22Rv1 (cell line): ENCODE measurements at regions not wholly inside any gene's neighbourhood (a gene's known extent, or its start where the extent isn't known, plus 50 kb on each side); places are given as distances from the start of the nearest gene placed in this dataset.

ENCODE experiments used
- CTCF ChIP-seq: fragments of 450-650 bp; IDR thresholded peaks from 2 replicates; pipeline ENCODE4 v1.5.1; 2017; ENCODE audit warnings: mild to moderate bottlenecking
- ZFX ChIP-seq: fragments of 450-650 bp; IDR thresholded peaks from 2 replicates; pipeline ENCODE4 v1.6.1; 2017; ENCODE audit warnings: antibody characterized with exemption, borderline replicate concordance

GRCh38 chr3:83882701-83883100 is 1076.1 kb upstream of the CADM2 start:
- TF ChIP-seq CTCF, result no peak
- TF ChIP-seq ZFX, result no peak
